Thyroid gland (tissue), 4 donors: ENCODE measurements at regions not wholly inside any gene's neighbourhood (a gene's known extent, or its start where the extent isn't known, plus 50 kb on each side); places are given as distances from the start of the nearest gene placed in this dataset.

ENCODE experiments used
- DNase-seq, 2 donors: peaks; one replicate each; pipeline ENCODE4 v3.0.0-alpha.2; 2019
- H3K27ac ChIP-seq, 3 donors: fragments of 200-600 bp; sonication (generic); 1 replicate in 2 of 3; 2 replicates in 1 of 3; pipeline ENCODE4 v1.5.1; 2016 to 2019; ENCODE audit warnings: mild to moderate bottlenecking in 1 of 3, moderate library complexity in 1 of 3
- H3K27me3 ChIP-seq: fragments of 200-600 bp; sonication (generic); one replicate; pipeline ENCODE4 v1.5.1; 2019
- H3K36me3 ChIP-seq, 2 donors: fragments of 200-600 bp; sonication (generic); one replicate each; pipeline ENCODE4 v1.5.1; 2016 to 2019
- H3K4me1 ChIP-seq, 2 donors: fragments of 200-600 bp; sonication (generic); one replicate each; pipeline ENCODE4 v1.5.1; 2017 to 2019
- H3K4me3 ChIP-seq, 3 donors: fragments of 200-600 bp; sonication (generic); replicated peaks in 1 of 3; 1 replicate in 2 of 3; 2 replicates in 1 of 3; pipeline ENCODE4 v1.5.1; 2016; ENCODE audit warnings: mild to moderate bottlenecking in 1 of 3
- H3K9me3 ChIP-seq: fragments of 200-600 bp; sonication (generic); one replicate; pipeline ENCODE4 v1.5.1; 2017
- CTCF ChIP-seq, 6 experiments: fragments of 200-600 bp in 3 of 6; fragments of 450-650 bp in 3 of 6; sonication (generic) in 3 of 6; IDR thresholded peaks; one replicate each; pipeline ENCODE4 v1.5.1; 2016 to 2019; ENCODE audit warnings: antibody characterized with exemption in 6 of 6, mild to moderate bottlenecking in 2 of 6, inconsistent platforms in 1 of 6, moderate library complexity in 1 of 6
- POLR2A ChIP-seq, 2 donors: fragments of 450-650 bp; IDR thresholded peaks; one replicate each; pipeline ENCODE4 v1.6.1; 2017; ENCODE audit warnings: antibody characterized with exemption in 2 of 2, mild to moderate bottlenecking in 2 of 2, moderate library complexity in 1 of 2
- WGBS, 2 donors: methylation state at CpG; one replicate each; pipeline ENCODE4 v1.1.5; 2017; 5-methylcytosine and 5-hydroxymethylcytosine counted together
- intact Hi-C: fragments of 100-400 bp; cut with DNase I; formaldehyde crosslinking; loops from one replicate; pipeline ENCODE4 v1.15.1; 2023

GRCh38 chr1:105102371-105102770, 1352.7 kb downstream of the AMY1C start:
- intact Hi-C loops, result no loop called here
- Histone ChIP-seq H3K27me3 (no peaks in the 10 kb centered on the region), H3K4me3 (no peak overlapping the region), H3K9me3 (no peaks in the 10 kb centered on the region), H3K36me3 (no peaks in the 10 kb centered on the region), H3K27ac (no peak overlapping the region), H3K4me1 (no peaks in the 10 kb centered on the region)
- no peak for DNase-seq
- TF ChIP-seq CTCF (IDR thresholded peaks at IDR 0.05) (no peak), POLR2A (IDR thresholded peaks at IDR 0.05) (no peak)
- 75 to 78% methylated on average over 3 of the region's 3 CpGs for WGBS, 2 donors

GRCh38 chr1:105122041-105122440, 1372.3 kb downstream of the AMY1C start:
- TF ChIP-seq CTCF (IDR thresholded peaks at IDR 0.05) (no peak), POLR2A (IDR thresholded peaks at IDR 0.05) (no peak)
- no peak overlapping the region for H3K27ac ChIP-seq
- no peak for DNase-seq
- no peaks in the 10 kb centered on the region for H3K36me3 ChIP-seq
- no peak overlapping the region for H3K4me3 ChIP-seq
- H3K4me1 ChIP-seq, result no peaks in the 10 kb centered on the region
- 90 to 97% methylated on average over 2 of the region's 2 CpGs for WGBS, 2 donors
- no peaks in the 10 kb centered on the region for H3K27me3 ChIP-seq
- no peaks in the 10 kb centered on the region for H3K9me3 ChIP-seq
- intact Hi-C loops, result no loop called here

GRCh38 chr1:105137543-105138457, 1388.1 kb downstream of the AMY1C start:
- intact Hi-C loops, result no loop called here
- Histone ChIP-seq H3K9me3 (no peaks in the 10 kb centered on the region), H3K36me3 (no peaks in the 10 kb centered on the region), H3K4me1 (no peaks in the 10 kb centered on the region), H3K4me3 (no peak overlapping the region), H3K27me3 (no peaks in the 10 kb centered on the region), H3K27ac (no peak overlapping the region)
- WGBS, 2 donors, result 65 to 75% methylated on average over 14 of the region's 14 CpGs
- no peak for DNase-seq
- TF ChIP-seq CTCF (IDR thresholded peaks at IDR 0.05), result no peak
- no peak for TF ChIP-seq POLR2A (IDR thresholded peaks at IDR 0.05)

- H3K27ac ChIP-seq, result no peak overlapping the region
Measured at GRCh38 chr1:105138458-105138893, 1388.8 kb downstream of the AMY1C start.

More at GRCh38 chr1:105138458-105138893, 1388.8 kb downstream of the AMY1C start:
- intact Hi-C loops, result no loop called here
- WGBS, 2 donors, result 44 to 60% methylated on average over 8 of the region's 8 CpGs
- Histone ChIP-seq H3K4me1 (no peaks in the 10 kb centered on the region), H3K4me3 (no peak overlapping the region), H3K36me3 (no peaks in the 10 kb centered on the region), H3K9me3 (no peaks in the 10 kb centered on the region), H3K27me3 (no peaks in the 10 kb centered on the region)
- DNase-seq, result no peak
- TF ChIP-seq CTCF (IDR thresholded peaks at IDR 0.05) (no peak), POLR2A (IDR thresholded peaks at IDR 0.05) (no peak)
